ENCODE measurements at regions not wholly inside any gene's neighbourhood (a gene's known extent, or its start where the extent isn't known, plus 50 kb on each side); places are given as distances from the start of the nearest gene placed in this dataset.

- TF ChIP-seq POLR2A (IDR thresholded peaks at IDR 0.05), result no peak
- TF ChIP-seq, protein P1, sequence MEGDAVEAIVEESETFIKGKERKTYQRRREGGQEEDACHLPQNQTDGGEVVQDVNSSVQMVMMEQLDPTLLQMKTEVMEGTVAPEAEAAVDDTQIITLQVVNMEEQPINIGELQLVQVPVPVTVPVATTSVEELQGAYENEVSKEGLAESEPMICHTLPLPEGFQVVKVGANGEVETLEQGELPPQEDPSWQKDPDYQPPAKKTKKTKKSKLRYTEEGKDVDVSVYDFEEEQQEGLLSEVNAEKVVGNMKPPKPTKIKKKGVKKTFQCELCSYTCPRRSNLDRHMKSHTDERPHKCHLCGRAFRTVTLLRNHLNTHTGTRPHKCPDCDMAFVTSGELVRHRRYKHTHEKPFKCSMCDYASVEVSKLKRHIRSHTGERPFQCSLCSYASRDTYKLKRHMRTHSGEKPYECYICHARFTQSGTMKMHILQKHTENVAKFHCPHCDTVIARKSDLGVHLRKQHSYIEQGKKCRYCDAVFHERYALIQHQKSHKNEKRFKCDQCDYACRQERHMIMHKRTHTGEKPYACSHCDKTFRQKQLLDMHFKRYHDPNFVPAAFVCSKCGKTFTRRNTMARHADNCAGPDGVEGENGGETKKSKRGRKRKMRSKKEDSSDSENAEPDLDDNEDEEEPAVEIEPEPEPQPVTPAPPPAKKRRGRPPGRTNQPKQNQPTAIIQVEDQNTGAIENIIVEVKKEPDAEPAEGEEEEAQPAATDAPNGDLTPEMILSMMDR (IDR thresholded peaks at IDR 0.05), result no peak
Measured at GRCh38 chr1:224820341-224820740, 109.1 kb upstream of the DNAH14 start.

Data from upper lobe of left lung (tissue), 4 donors.